Osteocyte (in vitro differentiated cells): ENCODE measurements at regions not wholly inside any gene's neighbourhood (a gene's known extent, or its start where the extent isn't known, plus 50 kb on each side); places are given as distances from the start of the nearest gene placed in this dataset.

Experiments
- DNase-seq: peaks from one replicate; pipeline ENCODE4 v3.0.0; 2021; ENCODE audit warnings: mixed read lengths; ENCODE audit not compliant: unreplicated experiment; ENCODE audit errors: extremely low spot score
- H3K27ac Mint-ChIP-seq: one replicate; pipeline ENCODE4 v1.8.0; 2021; ENCODE audit warnings: mild to moderate bottlenecking, mixed read lengths; ENCODE audit not compliant: unreplicated experiment
- H3K27me3 Mint-ChIP-seq: one replicate; pipeline ENCODE4 v1.8.0; 2021; ENCODE audit warnings: mixed read lengths; ENCODE audit not compliant: unreplicated experiment
- H3K36me3 Mint-ChIP-seq: one replicate; pipeline ENCODE4 v1.8.0; 2021; ENCODE audit warnings: mixed read lengths; ENCODE audit not compliant: unreplicated experiment
- H3K4me1 Mint-ChIP-seq: one replicate; pipeline ENCODE4 v1.8.0; 2021; ENCODE audit warnings: mixed read lengths; ENCODE audit not compliant: unreplicated experiment
- H3K4me3 Mint-ChIP-seq: one replicate; pipeline ENCODE4 v1.8.0; 2021; ENCODE audit warnings: mild to moderate bottlenecking, moderate library complexity, mixed read lengths; ENCODE audit not compliant: unreplicated experiment
- H3K9me3 Mint-ChIP-seq: one replicate; pipeline ENCODE4 v1.8.0; 2021; ENCODE audit warnings: mixed read lengths; ENCODE audit not compliant: unreplicated experiment
- TF ChIP-seq, protein P1 (sequence below): fragments of 200-600 bp; sonication (generic); IDR thresholded peaks from 2 replicates; pipeline ENCODE4 v1.5.0; 2021; ENCODE audit warnings: antibody characterized with exemption, mild to moderate bottlenecking, moderate library complexity

DNA sequence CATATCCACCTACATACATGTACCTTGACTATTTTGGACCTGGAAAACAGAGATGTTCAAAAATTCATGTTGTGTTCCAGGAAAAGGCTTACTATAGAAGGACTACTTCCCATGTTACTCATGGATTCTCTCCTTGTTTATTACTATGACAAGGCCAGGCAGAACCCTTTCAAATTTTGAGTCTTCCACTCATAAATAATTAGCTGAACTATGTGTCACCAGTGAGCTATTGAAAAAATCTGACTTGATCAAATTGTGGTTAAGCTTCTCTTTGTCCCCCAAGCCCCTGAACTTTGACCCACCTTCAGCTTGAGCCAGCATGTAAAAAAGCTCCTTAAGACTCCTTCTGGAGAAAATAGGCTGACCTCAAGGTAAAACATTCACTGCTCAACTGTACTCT, 1142.8 kb upstream of the EYS start:
- no peak for DNase-seq
- peaks cover 11% of the 10 kb centered on the region for H3K4me1 Mint-ChIP-seq
- no peaks in the 10 kb centered on the region for H3K36me3 Mint-ChIP-seq
- no peak overlapping the region for H3K27ac Mint-ChIP-seq
- H3K9me3 Mint-ChIP-seq, result peaks cover 7% of the 10 kb centered on the region
- peaks cover 3% of the 10 kb centered on the region for H3K27me3 Mint-ChIP-seq
- no peak overlapping the region for H3K4me3 Mint-ChIP-seq
- TF ChIP-seq, protein P1, sequence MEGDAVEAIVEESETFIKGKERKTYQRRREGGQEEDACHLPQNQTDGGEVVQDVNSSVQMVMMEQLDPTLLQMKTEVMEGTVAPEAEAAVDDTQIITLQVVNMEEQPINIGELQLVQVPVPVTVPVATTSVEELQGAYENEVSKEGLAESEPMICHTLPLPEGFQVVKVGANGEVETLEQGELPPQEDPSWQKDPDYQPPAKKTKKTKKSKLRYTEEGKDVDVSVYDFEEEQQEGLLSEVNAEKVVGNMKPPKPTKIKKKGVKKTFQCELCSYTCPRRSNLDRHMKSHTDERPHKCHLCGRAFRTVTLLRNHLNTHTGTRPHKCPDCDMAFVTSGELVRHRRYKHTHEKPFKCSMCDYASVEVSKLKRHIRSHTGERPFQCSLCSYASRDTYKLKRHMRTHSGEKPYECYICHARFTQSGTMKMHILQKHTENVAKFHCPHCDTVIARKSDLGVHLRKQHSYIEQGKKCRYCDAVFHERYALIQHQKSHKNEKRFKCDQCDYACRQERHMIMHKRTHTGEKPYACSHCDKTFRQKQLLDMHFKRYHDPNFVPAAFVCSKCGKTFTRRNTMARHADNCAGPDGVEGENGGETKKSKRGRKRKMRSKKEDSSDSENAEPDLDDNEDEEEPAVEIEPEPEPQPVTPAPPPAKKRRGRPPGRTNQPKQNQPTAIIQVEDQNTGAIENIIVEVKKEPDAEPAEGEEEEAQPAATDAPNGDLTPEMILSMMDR, result no peak

DNA sequence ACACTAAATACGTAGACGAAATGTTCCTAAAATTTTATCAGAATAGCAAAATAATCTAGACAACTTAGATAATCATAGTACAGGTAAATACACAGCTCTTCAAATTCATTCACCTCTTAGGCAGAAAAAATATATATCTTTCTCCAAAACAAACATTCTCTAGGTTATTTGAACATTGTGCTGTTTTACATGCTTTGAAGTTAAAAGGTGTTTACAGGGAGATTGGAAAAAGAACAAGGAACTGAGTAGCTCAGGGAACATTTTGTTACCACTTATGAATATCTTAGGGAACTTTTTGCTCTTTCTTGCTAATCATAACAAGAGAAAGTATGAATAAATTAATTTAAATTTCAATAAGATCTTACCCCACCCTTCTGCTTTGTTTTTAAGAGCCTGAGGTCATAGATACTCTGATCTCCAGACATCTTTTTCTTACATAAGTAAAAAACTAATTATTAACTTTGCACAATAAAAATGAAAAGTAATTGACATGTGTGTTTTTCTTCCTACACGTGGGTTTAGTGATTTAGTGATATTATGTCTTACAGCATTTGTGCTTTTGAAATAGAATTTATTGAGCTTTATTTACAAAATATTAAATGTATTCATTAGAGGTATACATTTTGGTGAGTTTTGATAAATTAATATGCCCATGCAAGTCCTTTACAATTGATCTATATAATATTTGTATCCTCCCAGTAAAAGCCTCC, 1141.4 kb upstream of the EYS start:
- TF ChIP-seq, protein P1, result no peak
- no peak overlapping the region for H3K4me3 Mint-ChIP-seq
- H3K4me1 Mint-ChIP-seq, result peaks cover 10% of the 10 kb centered on the region
- H3K36me3 Mint-ChIP-seq, result no peaks in the 10 kb centered on the region
- H3K27me3 Mint-ChIP-seq, result peaks cover 3% of the 10 kb centered on the region
- DNase-seq, result no peak
- no peak overlapping the region for H3K27ac Mint-ChIP-seq
- H3K9me3 Mint-ChIP-seq, result peaks cover 4% of the 10 kb centered on the region

DNA sequence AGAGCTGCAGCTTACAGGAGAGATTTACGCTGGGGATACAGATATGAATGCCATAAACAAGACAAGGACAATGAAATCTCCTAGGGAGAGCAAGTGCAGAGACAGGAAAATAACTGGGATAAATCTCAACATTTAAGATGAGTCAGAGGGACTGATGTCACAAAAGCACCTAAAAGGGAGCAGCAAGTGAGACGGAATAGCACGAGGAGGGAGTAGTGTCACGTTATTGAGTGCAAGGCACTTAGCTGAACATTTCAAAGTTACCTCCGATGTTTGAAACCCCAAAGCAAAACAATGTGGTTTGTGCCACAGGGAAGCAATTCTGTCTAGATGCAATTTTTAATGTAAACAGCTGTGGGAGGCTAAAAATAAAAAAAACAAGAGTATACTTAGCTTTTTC, 1131.7 kb upstream of the EYS start:
- Mint-ChIP-seq H3K4me3 (no peak overlapping the region), H3K27me3 (peaks cover 10% of the 10 kb centered on the region), H3K27ac (no peak overlapping the region), H3K36me3 (peaks cover 2% of the 10 kb centered on the region), H3K9me3 (peaks cover 8% of the 10 kb centered on the region), H3K4me1 (no peaks in the 10 kb centered on the region)
- no peak for DNase-seq
- TF ChIP-seq, protein P1, result no peak

DNA sequence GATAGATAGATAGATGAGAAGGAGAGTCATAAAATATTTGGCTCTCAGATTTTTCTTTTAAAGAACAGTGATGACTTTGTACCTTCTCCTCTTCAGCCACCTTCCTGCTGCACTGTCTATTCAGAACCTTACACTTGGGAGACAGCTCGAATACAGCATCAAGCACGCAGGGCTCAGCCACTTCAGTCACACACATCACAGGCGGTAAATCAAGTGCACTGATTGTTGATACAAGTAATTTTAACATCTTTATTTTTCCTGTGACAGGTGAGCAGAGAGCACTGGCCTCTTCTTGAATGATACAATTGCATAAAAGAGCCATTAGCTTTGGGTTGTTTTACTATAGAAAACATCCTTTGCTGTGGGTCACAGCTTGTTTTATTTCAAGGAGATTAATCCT, 1118.5 kb upstream of the EYS start:
- Mint-ChIP-seq H3K36me3 (no peaks in the 10 kb centered on the region), H3K27me3 (peaks cover 8% of the 10 kb centered on the region), H3K4me3 (no peak overlapping the region), H3K9me3 (no peaks in the 10 kb centered on the region), H3K4me1 (no peaks in the 10 kb centered on the region), H3K27ac (no peak overlapping the region)
- TF ChIP-seq, protein P1, result no peak
- no peak for DNase-seq

DNA sequence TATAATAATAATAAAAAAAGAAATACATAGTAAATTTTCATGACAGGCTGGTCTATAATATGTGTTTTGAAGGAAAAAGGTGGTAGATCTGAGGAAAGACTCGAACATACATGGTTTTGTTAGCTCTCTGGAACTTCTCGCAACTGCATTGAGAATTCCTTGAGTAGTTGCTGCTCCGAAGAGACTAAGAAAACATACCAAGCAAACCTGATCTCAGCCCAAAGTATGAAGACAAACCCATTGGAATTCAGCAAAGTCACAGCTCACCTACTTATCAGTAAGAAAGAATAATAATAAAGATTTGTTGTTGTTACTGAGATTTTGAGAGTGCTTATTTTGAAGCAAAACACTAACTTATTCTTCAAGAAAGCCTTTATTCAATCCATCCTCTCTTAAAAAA, 1107.1 kb upstream of the EYS start:
- DNase-seq, result no peak

More for the DNA sequence above, 1107.1 kb upstream of the EYS start:
- TF ChIP-seq, protein P1, result no peak
- H3K27ac Mint-ChIP-seq, result no peak overlapping the region
- H3K36me3 Mint-ChIP-seq, result no peaks in the 10 kb centered on the region
- H3K27me3 Mint-ChIP-seq, result no peaks in the 10 kb centered on the region
- no peak overlapping the region for H3K4me3 Mint-ChIP-seq
- no peaks in the 10 kb centered on the region for H3K9me3 Mint-ChIP-seq
- H3K4me1 Mint-ChIP-seq, result no peaks in the 10 kb centered on the region
